GM23338 (cell line): ENCODE measurements at regions not wholly inside any gene's neighbourhood (a gene's known extent, or its start where the extent isn't known, plus 50 kb on each side); places are given as distances from the start of the nearest gene placed in this dataset.

ENCODE experiments used
- ATAC-seq: fragments of 200-7000 bp; cut with Tn5 transposase; 3 replicates; pipeline ENCODE4 v1.9.1; 2020
- DNase-seq: peaks from one replicate; pipeline ENCODE4 v3.0.0-alpha.2; 2015; ENCODE audit warnings: low spot score
- H2AFZ ChIP-seq: fragments of 200-600 bp; sonication (generic); 2 replicates; pipeline ENCODE4 v1.8.0; 2016; ENCODE audit warnings: antibody characterized with exemption, mild to moderate bottlenecking, moderate library complexity
- H3F3A ChIP-seq: fragments of 200-600 bp; sonication (generic); replicated peaks from 2 replicates; pipeline ENCODE4 v1.8.0; 2017; ENCODE audit warnings: antibody characterized with exemption, mixed run types, low read depth
- H3K27ac ChIP-seq: fragments of 200-600 bp; sonication (generic); 2 replicates; pipeline ENCODE4 v1.6.1; 2016; ENCODE audit warnings: low read depth
- H3K27me3 ChIP-seq: fragments of 200-600 bp; sonication (generic); 2 replicates; pipeline ENCODE4 v1.8.0; 2016; ENCODE audit warnings: mild to moderate bottlenecking, mixed run types, moderate library complexity; ENCODE audit not compliant: insufficient read depth
- H3K36me3 ChIP-seq: fragments of 200-600 bp; sonication (generic); 2 replicates; pipeline ENCODE4 v1.8.0; 2016; ENCODE audit warnings: mild to moderate bottlenecking; ENCODE audit not compliant: insufficient read depth
- H3K4me1 ChIP-seq: fragments of 200-600 bp; sonication (generic); 2 replicates; pipeline ENCODE4 v1.8.0; 2016; ENCODE audit warnings: mild to moderate bottlenecking, moderate library complexity; ENCODE audit not compliant: insufficient read depth
- H3K4me2 ChIP-seq: fragments of 200-600 bp; sonication (generic); 2 replicates; pipeline ENCODE4 v1.7.1; 2017; ENCODE audit warnings: mixed run types
- H3K4me3 ChIP-seq: fragments of 200-600 bp; sonication (generic); 2 replicates; pipeline ENCODE4 v1.6.1; 2016; ENCODE audit warnings: mixed run types
- H3K79me2 ChIP-seq: fragments of 200-600 bp; sonication (generic); replicated peaks from 2 replicates; pipeline ENCODE4 v1.8.0; 2017; ENCODE audit warnings: mild to moderate bottlenecking; ENCODE audit not compliant: insufficient read depth
- H3K9me2 ChIP-seq: fragments of 200-600 bp; sonication (generic); 2 replicates; pipeline ENCODE4 v1.8.0; 2017; ENCODE audit not compliant: insufficient read depth
- H4K20me1 ChIP-seq: fragments of 200-600 bp; sonication (generic); replicated peaks from 2 replicates; pipeline ENCODE4 v1.8.0; 2017; ENCODE audit warnings: mild to moderate bottlenecking; ENCODE audit not compliant: insufficient read depth
- H3K27ac Mint-ChIP-seq: 2 replicates; pipeline ENCODE4 v1.8.0; 2020; ENCODE audit warnings: inconsistent platforms, mild to moderate bottlenecking, moderate library complexity, mixed read lengths
- H3K27me3 Mint-ChIP-seq: 3 replicates; pipeline ENCODE4 v1.8.0; 2022; ENCODE audit warnings: low read depth, mild to moderate bottlenecking, moderate library complexity, mixed read lengths, inconsistent platforms; ENCODE audit not compliant: insufficient read depth, poor library complexity
- H3K36me3 Mint-ChIP-seq: 3 replicates; pipeline ENCODE4 v1.8.0; 2021; ENCODE audit warnings: low read depth, mild to moderate bottlenecking, inconsistent platforms, moderate library complexity, mixed read lengths
- H3K4me1 Mint-ChIP-seq: 3 replicates; pipeline ENCODE4 v1.8.0; 2020; ENCODE audit warnings: mild to moderate bottlenecking, inconsistent platforms, mixed read lengths
- H3K4me3 Mint-ChIP-seq: 3 replicates; pipeline ENCODE4 v1.8.0; 2021; ENCODE audit warnings: moderate library complexity, mild to moderate bottlenecking, inconsistent platforms, mixed read lengths
- H3K9me3 Mint-ChIP-seq: 3 replicates; pipeline ENCODE4 v1.8.0; 2020; ENCODE audit warnings: moderate library complexity, mild to moderate bottlenecking, inconsistent platforms, mixed read lengths
- CREB1 ChIP-seq: fragments of 250-450 bp; sonication (Bioruptor Pico); IDR thresholded peaks from 2 replicates; pipeline ENCODE4 v1.5.0; 2020; ENCODE audit warnings: low read depth, mild to moderate bottlenecking, moderate library complexity
- ETS1 ChIP-seq: IDR thresholded peaks from 2 replicates; pipeline ENCODE4 v1.6.1; 2016; ENCODE audit warnings: antibody characterized with exemption
- EZH2phosphoT487 ChIP-seq: fragments of 200-600 bp; sonication (generic); IDR thresholded peaks from one replicate; pipeline ENCODE4 v1.8.1; 2018; ENCODE audit warnings: antibody characterized with exemption; ENCODE audit not compliant: unreplicated experiment
- JUNB ChIP-seq: IDR thresholded peaks from one replicate; pipeline ENCODE4 v1.6.1; 2016; ENCODE audit warnings: antibody characterized with exemption; ENCODE audit not compliant: unreplicated experiment
- NANOG ChIP-seq: IDR thresholded peaks from 2 replicates; pipeline ENCODE4 v1.6.1; 2016; ENCODE audit warnings: antibody characterized with exemption, borderline replicate concordance
- POLR2AphosphoS5 ChIP-seq: IDR thresholded peaks from 2 replicates; pipeline ENCODE4 v1.6.1; 2016; ENCODE audit warnings: antibody characterized with exemption, low read depth
- STAT1 ChIP-seq: IDR thresholded peaks from one replicate; pipeline ENCODE4 v1.6.1; 2016; ENCODE audit warnings: antibody characterized with exemption; ENCODE audit not compliant: unreplicated experiment
- ZNF331 ChIP-seq: fragments of 250-450 bp; sonication (Bioruptor Pico); IDR thresholded peaks from 2 replicates; pipeline ENCODE4 v1.5.0; 2020; ENCODE audit warnings: low read depth, mild to moderate bottlenecking, moderate library complexity
- ZNF462 ChIP-seq: fragments of 250-450 bp; sonication (Bioruptor Pico); IDR thresholded peaks from 2 replicates; pipeline ENCODE4 v1.5.0; 2020; ENCODE audit warnings: mild to moderate bottlenecking, moderate library complexity
- TF ChIP-seq, protein P1 (sequence below), 2 experiments: fragments of 200-600 bp in 1 of 2; sonication (generic) in 1 of 2; conservative IDR thresholded peaks; 2 replicates each; pipeline versions ENCODE4 v1.5.1 to v1.6.1; 2016 to 2017; ENCODE audit warnings: antibody characterized with exemption in 2 of 2, low read depth in 2 of 2, mild to moderate bottlenecking in 2 of 2, moderate library complexity in 1 of 2

- Histone ChIP-seq H3K79me2 (no peaks in the 10 kb centered on the region), H3K27me3 (no peaks in the 10 kb centered on the region), H2AFZ (no peak overlapping the region), H3K4me1 (no peaks in the 10 kb centered on the region), H3K27ac (no peak overlapping the region), H3F3A (no peaks in the 10 kb centered on the region), H3K36me3 (no peaks in the 10 kb centered on the region), H4K20me1 (no peaks in the 10 kb centered on the region), H3K4me3 (no peak overlapping the region), H3K9me2 (no peaks in the 10 kb centered on the region), H3K4me2 (no peak overlapping the region)
- ATAC-seq (no peak), DNase-seq (no peak)
- H3K4me3 Mint-ChIP-seq, result no peak overlapping the region
- H3K36me3 Mint-ChIP-seq, result peaks cover 11% of the 10 kb centered on the region
- H3K27me3 Mint-ChIP-seq, result peaks cover 7% of the 10 kb centered on the region
- peaks cover 19% of the 10 kb centered on the region for H3K9me3 Mint-ChIP-seq
- H3K27ac Mint-ChIP-seq, result no peak overlapping the region
- H3K4me1 Mint-ChIP-seq, result peaks cover 14% of the 10 kb centered on the region
- TF ChIP-seq NANOG (no peak), ZNF331 (CRISPR knock-in tag) (no peak), STAT1 (no peak), ETS1 (no peak), POLR2AphosphoS5 (no peak), EZH2phosphoT487 (no peak), CREB1 (CRISPR knock-in tag) (no peak), JUNB (no peak), ZNF462 (CRISPR knock-in tag) (no peak)
- TF ChIP-seq, protein P1, sequence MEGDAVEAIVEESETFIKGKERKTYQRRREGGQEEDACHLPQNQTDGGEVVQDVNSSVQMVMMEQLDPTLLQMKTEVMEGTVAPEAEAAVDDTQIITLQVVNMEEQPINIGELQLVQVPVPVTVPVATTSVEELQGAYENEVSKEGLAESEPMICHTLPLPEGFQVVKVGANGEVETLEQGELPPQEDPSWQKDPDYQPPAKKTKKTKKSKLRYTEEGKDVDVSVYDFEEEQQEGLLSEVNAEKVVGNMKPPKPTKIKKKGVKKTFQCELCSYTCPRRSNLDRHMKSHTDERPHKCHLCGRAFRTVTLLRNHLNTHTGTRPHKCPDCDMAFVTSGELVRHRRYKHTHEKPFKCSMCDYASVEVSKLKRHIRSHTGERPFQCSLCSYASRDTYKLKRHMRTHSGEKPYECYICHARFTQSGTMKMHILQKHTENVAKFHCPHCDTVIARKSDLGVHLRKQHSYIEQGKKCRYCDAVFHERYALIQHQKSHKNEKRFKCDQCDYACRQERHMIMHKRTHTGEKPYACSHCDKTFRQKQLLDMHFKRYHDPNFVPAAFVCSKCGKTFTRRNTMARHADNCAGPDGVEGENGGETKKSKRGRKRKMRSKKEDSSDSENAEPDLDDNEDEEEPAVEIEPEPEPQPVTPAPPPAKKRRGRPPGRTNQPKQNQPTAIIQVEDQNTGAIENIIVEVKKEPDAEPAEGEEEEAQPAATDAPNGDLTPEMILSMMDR (conservative IDR thresholded peaks at IDR 0.05; ENCODE audit: low read depth in 2 of 2), result no peak
Observed at GRCh38 chr15:77778802-77779201, 146.1 kb upstream of the LINGO1 start.
